ENCODE measurements at regions not wholly inside any gene's neighbourhood (a gene's known extent, or its start where the extent isn't known, plus 50 kb on each side); places are given as distances from the start of the nearest gene placed in this dataset.

DNA sequence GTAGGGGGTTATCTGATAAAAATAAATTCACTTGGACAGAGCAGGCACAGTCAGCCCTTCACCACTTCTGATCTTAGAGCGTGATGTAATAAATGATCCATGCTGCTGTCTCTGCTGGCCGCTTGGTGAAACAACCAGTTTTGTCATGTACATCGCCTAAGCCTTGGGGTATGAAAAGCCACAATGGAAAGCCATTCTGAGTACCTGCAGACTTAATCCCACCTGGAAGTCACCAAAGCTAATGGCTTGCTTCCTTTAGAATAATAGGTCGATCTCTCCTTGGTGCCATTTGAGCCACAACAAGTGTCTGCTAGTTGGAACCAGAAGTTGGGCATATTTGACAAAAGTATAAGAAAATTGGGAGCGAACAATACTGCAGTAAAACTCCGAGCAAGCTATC is 1649.7 kb upstream of the SPRY2 start:
- DNase-seq (ENCODE audit: low read depth, low spot score) = no peak
- SMC1A ChIA-PET (ENCODE audit: uncharacterized antibody, unreplicated experiment) = no interaction called here
- RAD21 ChIA-PET (ENCODE audit: unreplicated experiment) = no interaction called here
- no TSS peak for BruUV-seq (replicated peaks)
- Histone ChIP-seq H3K4me3 (no peak overlapping the region), H3K4me1 (ENCODE audit: control insufficient read depth, insufficient read depth, low read length) (no peaks in the 10 kb centered on the region), H3K4me2 (ENCODE audit: control insufficient read depth, insufficient read depth) (no peak overlapping the region), H3K36me3 (ENCODE audit: control insufficient read depth in 2 of 2, insufficient read depth in 2 of 2, low read length in 1 of 2) (no peaks in the 10 kb centered on the region), H4K20me1 (ENCODE audit: control insufficient read depth, insufficient read depth) (no peaks in the 10 kb centered on the region), H3K79me2 (ENCODE audit: control insufficient read depth, insufficient read depth, low read length) (no peaks in the 10 kb centered on the region), H3K27ac (ENCODE audit: control insufficient read depth, insufficient read depth) (no peak overlapping the region), H3K9ac (ENCODE audit: control insufficient read depth, insufficient read depth, low read length) (no peak overlapping the region), H3K9me3 (replicated peaks; ENCODE audit: control insufficient read depth, insufficient read depth, low read length) (no peaks in the 10 kb centered on the region), H2AFZ (ENCODE audit: control insufficient read depth, low read depth, low read length) (no peak overlapping the region), H3K27me3 (replicated peaks in 1 of 2; ENCODE audit: control insufficient read depth in 2 of 2, insufficient read depth in 2 of 2, low read length in 1 of 2) (no peaks in the 10 kb centered on the region)
- no peak for FAIRE-seq
- ATAC-seq = peak; percentile 38; the same call in 1 of the 3 replicates
- POLR2A ChIA-PET = no interaction called here
- TF ChIP-seq MEF2A (IDR thresholded peaks at IDR 0.05; ENCODE audit: insufficient read depth, low read depth, low read length) (no peak), ZZZ3 (IDR thresholded peaks at IDR 0.05; ENCODE audit: control insufficient read depth, insufficient read length, low read depth) (no peak), MTA2 (IDR thresholded peaks at IDR 0.05; ENCODE audit: low read depth) (no peak), SPI1 (IDR thresholded peaks at IDR 0.05; ENCODE audit: borderline replicate concordance, insufficient read depth, low read depth, low read length) (no peak), BHLHE40 (IDR thresholded peaks at IDR 0.05; ENCODE audit: borderline replicate concordance in 1 of 2, low read depth in 2 of 2, low read length in 1 of 2) (no peak), E2F4 (IDR thresholded peaks at IDR 0.05; ENCODE audit: low read depth, low read length) (no peak), NFIC (IDR thresholded peaks at IDR 0.05; ENCODE audit: low read depth, low read length) (no peak)
- TF ChIP-seq, protein P1, sequence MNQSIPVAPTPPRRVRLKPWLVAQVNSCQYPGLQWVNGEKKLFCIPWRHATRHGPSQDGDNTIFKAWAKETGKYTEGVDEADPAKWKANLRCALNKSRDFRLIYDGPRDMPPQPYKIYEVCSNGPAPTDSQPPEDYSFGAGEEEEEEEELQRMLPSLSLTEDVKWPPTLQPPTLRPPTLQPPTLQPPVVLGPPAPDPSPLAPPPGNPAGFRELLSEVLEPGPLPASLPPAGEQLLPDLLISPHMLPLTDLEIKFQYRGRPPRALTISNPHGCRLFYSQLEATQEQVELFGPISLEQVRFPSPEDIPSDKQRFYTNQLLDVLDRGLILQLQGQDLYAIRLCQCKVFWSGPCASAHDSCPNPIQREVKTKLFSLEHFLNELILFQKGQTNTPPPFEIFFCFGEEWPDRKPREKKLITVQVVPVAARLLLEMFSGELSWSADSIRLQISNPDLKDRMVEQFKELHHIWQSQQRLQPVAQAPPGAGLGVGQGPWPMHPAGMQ (IDR thresholded peaks at IDR 0.05; ENCODE audit: borderline replicate concordance) = no peak
- TF ChIP-seq, protein P2, sequence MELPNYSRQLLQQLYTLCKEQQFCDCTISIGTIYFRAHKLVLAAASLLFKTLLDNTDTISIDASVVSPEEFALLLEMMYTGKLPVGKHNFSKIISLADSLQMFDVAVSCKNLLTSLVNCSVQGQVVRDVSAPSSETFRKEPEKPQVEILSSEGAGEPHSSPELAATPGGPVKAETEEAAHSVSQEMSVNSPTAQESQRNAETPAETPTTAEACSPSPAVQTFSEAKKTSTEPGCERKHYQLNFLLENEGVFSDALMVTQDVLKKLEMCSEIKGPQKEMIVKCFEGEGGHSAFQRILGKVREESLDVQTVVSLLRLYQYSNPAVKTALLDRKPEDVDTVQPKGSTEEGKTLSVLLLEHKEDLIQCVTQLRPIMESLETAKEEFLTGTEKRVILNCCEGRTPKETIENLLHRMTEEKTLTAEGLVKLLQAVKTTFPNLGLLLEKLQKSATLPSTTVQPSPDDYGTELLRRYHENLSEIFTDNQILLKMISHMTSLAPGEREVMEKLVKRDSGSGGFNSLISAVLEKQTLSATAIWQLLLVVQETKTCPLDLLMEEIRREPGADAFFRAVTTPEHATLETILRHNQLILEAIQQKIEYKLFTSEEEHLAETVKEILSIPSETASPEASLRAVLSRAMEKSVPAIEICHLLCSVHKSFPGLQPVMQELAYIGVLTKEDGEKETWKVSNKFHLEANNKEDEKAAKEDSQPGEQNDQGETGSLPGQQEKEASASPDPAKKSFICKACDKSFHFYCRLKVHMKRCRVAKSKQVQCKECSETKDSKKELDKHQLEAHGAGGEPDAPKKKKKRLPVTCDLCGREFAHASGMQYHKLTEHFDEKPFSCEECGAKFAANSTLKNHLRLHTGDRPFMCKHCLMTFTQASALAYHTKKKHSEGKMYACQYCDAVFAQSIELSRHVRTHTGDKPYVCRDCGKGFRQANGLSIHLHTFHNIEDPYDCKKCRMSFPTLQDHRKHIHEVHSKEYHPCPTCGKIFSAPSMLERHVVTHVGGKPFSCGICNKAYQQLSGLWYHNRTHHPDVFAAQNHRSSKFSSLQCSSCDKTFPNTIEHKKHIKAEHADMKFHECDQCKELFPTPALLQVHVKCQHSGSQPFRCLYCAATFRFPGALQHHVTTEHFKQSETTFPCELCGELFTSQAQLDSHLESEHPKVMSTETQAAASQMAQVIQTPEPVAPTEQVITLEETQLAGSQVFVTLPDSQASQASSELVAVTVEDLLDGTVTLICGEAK (IDR thresholded peaks at IDR 0.05; ENCODE audit: borderline replicate concordance) = no peak
- in situ Hi-C loops (cut with MboI) (no loop called here), intact Hi-C loops (cut with micrococcal nuclease; ENCODE audit: unreplicated experiment) (no loop called here)
- CTCF ChIA-PET = no interaction called here
- 27% methylated on average over 6 of the region's 6 CpGs for WGBS (ENCODE audit: insufficient coverage, insufficient replicate concordance, low lambda C conversion rate, missing lambda C conversion rate)

Measured in GM12878 (cell line).